ENCODE measurements at regions not wholly inside any gene's neighbourhood (a gene's known extent, or its start where the extent isn't known, plus 50 kb on each side); places are given as distances from the start of the nearest gene placed in this dataset.

- CTCF ChIA-PET, result no interaction called here
- Histone ChIP-seq H3K4me3 (ENCODE audit: insufficient read depth, low read depth, low read length) (no peak overlapping the region), H2BK5ac (ENCODE audit: low read depth, low read length, poor library complexity, severe bottlenecking) (no peak overlapping the region), H2AFZ (replicated peaks; ENCODE audit: low read length, poor library complexity) (no peak overlapping the region), H4K91ac (ENCODE audit: insufficient read depth, low read depth, low read length) (no peak overlapping the region), H3K4me1 (ENCODE audit: control insufficient read depth, insufficient read depth, low read length) (no peaks in the 10 kb centered on the region), H3K4ac (ENCODE audit: low read depth, low read length) (no peak overlapping the region), H4K5ac (ENCODE audit: low read depth, low read length) (no peak overlapping the region), H3K9ac (ENCODE audit: low read depth, low read length) (no peak overlapping the region), H3K14ac (replicated peaks; ENCODE audit: low read depth, low read length) (no peak overlapping the region), H2AK9ac (replicated peaks; ENCODE audit: low read depth, low read length, poor library complexity) (no peak overlapping the region), H3K27me3 (ENCODE audit: control insufficient read depth, insufficient read depth, low read length) (no peaks in the 10 kb centered on the region; the same call in 1 of the 2 replicates), H2AK5ac (ENCODE audit: low read depth, low read length) (no peak overlapping the region), H3K23ac (ENCODE audit: low read depth, low read length) (no peak overlapping the region), H3K9me3 (ENCODE audit: control insufficient read depth, insufficient read depth, low read length) (no peaks in the 10 kb centered on the region), H3K18ac (ENCODE audit: low read depth, low read length) (no peak overlapping the region), H2BK20ac (ENCODE audit: low read depth, low read length) (no peak overlapping the region), H2BK120ac (ENCODE audit: low read depth, low read length) (no peak overlapping the region), H2BK15ac (ENCODE audit: low read depth, low read length) (no peak overlapping the region), H4K20me1 (ENCODE audit: insufficient read depth, low read length) (no peaks in the 10 kb centered on the region), H3K27ac (ENCODE audit: insufficient read depth, low read length) (no peak overlapping the region), H3K79me1 (ENCODE audit: low read depth in 1 of 2, low read length in 2 of 2) (no peaks in the 10 kb centered on the region), H3K9me1 (ENCODE audit: insufficient read depth, low read length) (no peaks in the 10 kb centered on the region), H3K36me3 (ENCODE audit: control insufficient read depth, insufficient read depth, low read length) (no peaks in the 10 kb centered on the region), H4K8ac (ENCODE audit: low read depth in 2 of 2, low read length in 2 of 2) (no peak overlapping the region), H3K4me2 (ENCODE audit: low read depth, low read length) (no peak overlapping the region), H3K56ac (ENCODE audit: extremely low read depth, insufficient read depth, low read length) (no peak overlapping the region)
- ATAC-seq (ENCODE audit: low read depth), result no peak
- WGBS, 2 experiments (ENCODE audit: extremely low coverage in 2 of 2, insufficient read length in 1 of 2), result no CpG with 5 or more reads among the region's 2 CpGs
- BruUV-seq (replicated peaks), result no TSS peak
- in situ Hi-C loops (cut with MboI; ENCODE audit: low sequenced_read_pairs) (no loop called here), dilution Hi-C loops (cut with HindIII; ENCODE audit: low sequenced_read_pairs, unreplicated experiment) (no loop called here), intact Hi-C loops (cut with micrococcal nuclease) (no loop called here)
- TF ChIP-seq MAFK (IDR thresholded peaks at IDR 0.05; ENCODE audit: low read depth, low read length) (no peak), RAD21 (IDR thresholded peaks at IDR 0.05; ENCODE audit: low read length) (no peak), RCOR1 (IDR thresholded peaks at IDR 0.05; ENCODE audit: insufficient replicate concordance, low read length) (no peak), SMC3 (IDR thresholded peaks at IDR 0.05; ENCODE audit: low read depth, low read length) (no peak), CEBPB (IDR thresholded peaks at IDR 0.05; ENCODE audit: low read depth, low read length) (no peak), NFE2L2 (IDR thresholded peaks at IDR 0.05; ENCODE audit: low read depth, low read length) (no peak), MAZ (IDR thresholded peaks at IDR 0.05; ENCODE audit: borderline replicate concordance, low read depth, low read length) (no peak), ELK1 (IDR thresholded peaks at IDR 0.05; ENCODE audit: borderline replicate concordance, low read depth, low read length) (no peak)
- DNase-seq, result no peak
- POLR2A ChIA-PET (ENCODE audit: unreplicated experiment), result no interaction called here
Measured at GRCh38 chr3:139182598-139182997, 137.9 kb upstream of the PRR23C start.

Measured in IMR-90 (cell line).